GM12872 (cell line): ENCODE measurements at regions not wholly inside any gene's neighbourhood (a gene's known extent, or its start where the extent isn't known, plus 50 kb on each side); places are given as distances from the start of the nearest gene placed in this dataset.

ENCODE experiments used
- TF ChIP-seq, protein P1 (sequence below): IDR thresholded peaks from 3 replicates; pipeline ENCODE4 v1.5.1; 2011; ENCODE audit warnings: low read depth, mild to moderate bottlenecking, low read length, moderate library complexity; ENCODE audit not compliant: insufficient read depth

GRCh38 chr1:72697410-72697809 is 415.1 kb upstream of the NEGR1 start:
- TF ChIP-seq, protein P1, sequence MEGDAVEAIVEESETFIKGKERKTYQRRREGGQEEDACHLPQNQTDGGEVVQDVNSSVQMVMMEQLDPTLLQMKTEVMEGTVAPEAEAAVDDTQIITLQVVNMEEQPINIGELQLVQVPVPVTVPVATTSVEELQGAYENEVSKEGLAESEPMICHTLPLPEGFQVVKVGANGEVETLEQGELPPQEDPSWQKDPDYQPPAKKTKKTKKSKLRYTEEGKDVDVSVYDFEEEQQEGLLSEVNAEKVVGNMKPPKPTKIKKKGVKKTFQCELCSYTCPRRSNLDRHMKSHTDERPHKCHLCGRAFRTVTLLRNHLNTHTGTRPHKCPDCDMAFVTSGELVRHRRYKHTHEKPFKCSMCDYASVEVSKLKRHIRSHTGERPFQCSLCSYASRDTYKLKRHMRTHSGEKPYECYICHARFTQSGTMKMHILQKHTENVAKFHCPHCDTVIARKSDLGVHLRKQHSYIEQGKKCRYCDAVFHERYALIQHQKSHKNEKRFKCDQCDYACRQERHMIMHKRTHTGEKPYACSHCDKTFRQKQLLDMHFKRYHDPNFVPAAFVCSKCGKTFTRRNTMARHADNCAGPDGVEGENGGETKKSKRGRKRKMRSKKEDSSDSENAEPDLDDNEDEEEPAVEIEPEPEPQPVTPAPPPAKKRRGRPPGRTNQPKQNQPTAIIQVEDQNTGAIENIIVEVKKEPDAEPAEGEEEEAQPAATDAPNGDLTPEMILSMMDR, result no peak

GRCh38 chr1:72693899-72694298 is 411.6 kb upstream of the NEGR1 start:
- TF ChIP-seq, protein P1, result no peak

GRCh38 chr1:72693376-72693775 is 411.0 kb upstream of the NEGR1 start:
- TF ChIP-seq, protein P1, result no peak

- TF ChIP-seq, protein P1, result no peak
These were observed 408.5 kb upstream of the NEGR1 start for GRCh38 chr1:72690871-72691270.

DNA sequence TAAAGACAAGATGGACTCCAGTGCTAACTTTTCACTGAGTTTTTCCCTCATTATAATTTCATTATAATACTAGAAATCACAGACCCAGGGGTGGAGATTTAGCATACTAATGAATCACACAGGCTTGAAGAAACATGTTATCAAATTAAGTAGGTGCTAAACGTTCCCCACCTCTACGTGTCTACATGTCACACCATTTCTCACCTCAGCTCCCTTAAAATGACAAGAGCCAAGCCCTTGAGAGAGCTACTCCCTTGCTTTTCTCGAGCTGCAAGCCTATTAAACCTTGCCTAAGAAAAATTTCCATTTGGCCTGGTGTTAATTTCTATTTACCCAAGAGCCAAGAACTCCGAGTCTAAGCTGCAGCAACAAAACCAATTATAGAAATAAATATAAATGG is 396.3 kb upstream of the NEGR1 start:
- TF ChIP-seq, protein P1, result no peak

GRCh38 chr1:72670902-72671301 is 388.6 kb upstream of the NEGR1 start:
- TF ChIP-seq, protein P1, result no peak

DNA sequence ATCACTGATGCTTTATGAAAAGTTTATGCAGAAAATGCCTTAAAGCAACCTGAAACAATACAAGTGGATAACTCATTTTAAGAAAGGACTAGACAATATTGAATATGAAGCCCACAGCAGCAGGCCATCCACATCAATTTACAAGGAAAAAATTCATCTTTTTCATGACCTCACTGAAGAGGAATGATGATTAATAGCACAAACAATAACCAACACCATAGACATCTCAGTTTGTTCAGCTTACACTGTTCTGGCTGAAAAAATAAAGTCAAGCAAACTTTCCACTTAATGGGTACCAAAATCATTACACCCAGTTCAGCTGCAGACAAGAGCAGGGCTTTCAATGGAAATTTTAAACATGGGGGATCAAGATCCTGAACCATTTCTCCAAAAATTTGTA is 380.6 kb upstream of the NEGR1 start:
- TF ChIP-seq, protein P1, result no peak
